GM23338 (cell line): ENCODE measurements at regions not wholly inside any gene's neighbourhood (a gene's known extent, or its start where the extent isn't known, plus 50 kb on each side); places are given as distances from the start of the nearest gene placed in this dataset.

ENCODE experiments used
- ATAC-seq: fragments of 200-7000 bp; cut with Tn5 transposase; 3 replicates; pipeline ENCODE4 v1.9.1; 2020
- DNase-seq: peaks from one replicate; pipeline ENCODE4 v3.0.0-alpha.2; 2015; ENCODE audit warnings: low spot score
- H2AFZ ChIP-seq: fragments of 200-600 bp; sonication (generic); 2 replicates; pipeline ENCODE4 v1.8.0; 2016; ENCODE audit warnings: antibody characterized with exemption, mild to moderate bottlenecking, moderate library complexity
- H3F3A ChIP-seq: fragments of 200-600 bp; sonication (generic); replicated peaks from 2 replicates; pipeline ENCODE4 v1.8.0; 2017; ENCODE audit warnings: antibody characterized with exemption, mixed run types, low read depth
- H3K27ac ChIP-seq: fragments of 200-600 bp; sonication (generic); 2 replicates; pipeline ENCODE4 v1.6.1; 2016; ENCODE audit warnings: low read depth
- H3K27me3 ChIP-seq: fragments of 200-600 bp; sonication (generic); 2 replicates; pipeline ENCODE4 v1.8.0; 2016; ENCODE audit warnings: mild to moderate bottlenecking, mixed run types, moderate library complexity; ENCODE audit not compliant: insufficient read depth
- H3K36me3 ChIP-seq: fragments of 200-600 bp; sonication (generic); 2 replicates; pipeline ENCODE4 v1.8.0; 2016; ENCODE audit warnings: mild to moderate bottlenecking; ENCODE audit not compliant: insufficient read depth
- H3K4me1 ChIP-seq: fragments of 200-600 bp; sonication (generic); 2 replicates; pipeline ENCODE4 v1.8.0; 2016; ENCODE audit warnings: mild to moderate bottlenecking, moderate library complexity; ENCODE audit not compliant: insufficient read depth
- H3K4me2 ChIP-seq: fragments of 200-600 bp; sonication (generic); 2 replicates; pipeline ENCODE4 v1.7.1; 2017; ENCODE audit warnings: mixed run types
- H3K4me3 ChIP-seq: fragments of 200-600 bp; sonication (generic); 2 replicates; pipeline ENCODE4 v1.6.1; 2016; ENCODE audit warnings: mixed run types
- H3K79me2 ChIP-seq: fragments of 200-600 bp; sonication (generic); replicated peaks from 2 replicates; pipeline ENCODE4 v1.8.0; 2017; ENCODE audit warnings: mild to moderate bottlenecking; ENCODE audit not compliant: insufficient read depth
- H3K9me2 ChIP-seq: fragments of 200-600 bp; sonication (generic); 2 replicates; pipeline ENCODE4 v1.8.0; 2017; ENCODE audit not compliant: insufficient read depth
- H4K20me1 ChIP-seq: fragments of 200-600 bp; sonication (generic); replicated peaks from 2 replicates; pipeline ENCODE4 v1.8.0; 2017; ENCODE audit warnings: mild to moderate bottlenecking; ENCODE audit not compliant: insufficient read depth
- H3K27ac Mint-ChIP-seq: 2 replicates; pipeline ENCODE4 v1.8.0; 2020; ENCODE audit warnings: inconsistent platforms, mild to moderate bottlenecking, moderate library complexity, mixed read lengths
- H3K27me3 Mint-ChIP-seq: 3 replicates; pipeline ENCODE4 v1.8.0; 2022; ENCODE audit warnings: low read depth, mild to moderate bottlenecking, moderate library complexity, mixed read lengths, inconsistent platforms; ENCODE audit not compliant: insufficient read depth, poor library complexity
- H3K36me3 Mint-ChIP-seq: 3 replicates; pipeline ENCODE4 v1.8.0; 2021; ENCODE audit warnings: low read depth, mild to moderate bottlenecking, inconsistent platforms, moderate library complexity, mixed read lengths
- H3K4me1 Mint-ChIP-seq: 3 replicates; pipeline ENCODE4 v1.8.0; 2020; ENCODE audit warnings: mild to moderate bottlenecking, inconsistent platforms, mixed read lengths
- H3K4me3 Mint-ChIP-seq: 3 replicates; pipeline ENCODE4 v1.8.0; 2021; ENCODE audit warnings: moderate library complexity, mild to moderate bottlenecking, inconsistent platforms, mixed read lengths
- H3K9me3 Mint-ChIP-seq: 3 replicates; pipeline ENCODE4 v1.8.0; 2020; ENCODE audit warnings: moderate library complexity, mild to moderate bottlenecking, inconsistent platforms, mixed read lengths
- CREB1 ChIP-seq: fragments of 250-450 bp; sonication (Bioruptor Pico); IDR thresholded peaks from 2 replicates; pipeline ENCODE4 v1.5.0; 2020; ENCODE audit warnings: low read depth, mild to moderate bottlenecking, moderate library complexity
- EZH2 ChIP-seq: fragments of 200-600 bp; sonication (generic); IDR thresholded peaks from one replicate; pipeline ENCODE4 v1.8.0; 2017; ENCODE audit warnings: antibody characterized with exemption, mild to moderate bottlenecking, low read depth; ENCODE audit not compliant: unreplicated experiment
- EZH2phosphoT487 ChIP-seq: fragments of 200-600 bp; sonication (generic); IDR thresholded peaks from one replicate; pipeline ENCODE4 v1.8.1; 2018; ENCODE audit warnings: antibody characterized with exemption; ENCODE audit not compliant: unreplicated experiment
- JUNB ChIP-seq: IDR thresholded peaks from one replicate; pipeline ENCODE4 v1.6.1; 2016; ENCODE audit warnings: antibody characterized with exemption; ENCODE audit not compliant: unreplicated experiment
- NANOG ChIP-seq: IDR thresholded peaks from 2 replicates; pipeline ENCODE4 v1.6.1; 2016; ENCODE audit warnings: antibody characterized with exemption, borderline replicate concordance
- POLR2AphosphoS5 ChIP-seq: IDR thresholded peaks from 2 replicates; pipeline ENCODE4 v1.6.1; 2016; ENCODE audit warnings: antibody characterized with exemption, low read depth
- REST ChIP-seq: IDR thresholded peaks from one replicate; pipeline ENCODE4 v1.6.1; 2018; ENCODE audit warnings: antibody characterized with exemption; ENCODE audit not compliant: unreplicated experiment
- STAT1 ChIP-seq: IDR thresholded peaks from one replicate; pipeline ENCODE4 v1.6.1; 2016; ENCODE audit warnings: antibody characterized with exemption; ENCODE audit not compliant: unreplicated experiment
- ZNF114 ChIP-seq: fragments of 250-450 bp; sonication (Bioruptor Pico); IDR thresholded peaks from 2 replicates; pipeline ENCODE4 v1.5.0; 2020; ENCODE audit warnings: mild to moderate bottlenecking, moderate library complexity
- ZNF331 ChIP-seq: fragments of 250-450 bp; sonication (Bioruptor Pico); IDR thresholded peaks from 2 replicates; pipeline ENCODE4 v1.5.0; 2020; ENCODE audit warnings: low read depth, mild to moderate bottlenecking, moderate library complexity
- ZNF462 ChIP-seq: fragments of 250-450 bp; sonication (Bioruptor Pico); IDR thresholded peaks from 2 replicates; pipeline ENCODE4 v1.5.0; 2020; ENCODE audit warnings: mild to moderate bottlenecking, moderate library complexity
- TF ChIP-seq, protein P1 (sequence below): IDR thresholded peaks from 2 replicates; pipeline ENCODE4 v1.6.1; 2016; ENCODE audit warnings: antibody characterized with exemption
- TF ChIP-seq, protein P2 (sequence below), 2 experiments: fragments of 200-600 bp in 1 of 2; sonication (generic) in 1 of 2; conservative IDR thresholded peaks; 2 replicates each; pipeline versions ENCODE4 v1.5.1 to v1.6.1; 2016 to 2017; ENCODE audit warnings: antibody characterized with exemption in 2 of 2, low read depth in 2 of 2, mild to moderate bottlenecking in 2 of 2, moderate library complexity in 1 of 2

DNA sequence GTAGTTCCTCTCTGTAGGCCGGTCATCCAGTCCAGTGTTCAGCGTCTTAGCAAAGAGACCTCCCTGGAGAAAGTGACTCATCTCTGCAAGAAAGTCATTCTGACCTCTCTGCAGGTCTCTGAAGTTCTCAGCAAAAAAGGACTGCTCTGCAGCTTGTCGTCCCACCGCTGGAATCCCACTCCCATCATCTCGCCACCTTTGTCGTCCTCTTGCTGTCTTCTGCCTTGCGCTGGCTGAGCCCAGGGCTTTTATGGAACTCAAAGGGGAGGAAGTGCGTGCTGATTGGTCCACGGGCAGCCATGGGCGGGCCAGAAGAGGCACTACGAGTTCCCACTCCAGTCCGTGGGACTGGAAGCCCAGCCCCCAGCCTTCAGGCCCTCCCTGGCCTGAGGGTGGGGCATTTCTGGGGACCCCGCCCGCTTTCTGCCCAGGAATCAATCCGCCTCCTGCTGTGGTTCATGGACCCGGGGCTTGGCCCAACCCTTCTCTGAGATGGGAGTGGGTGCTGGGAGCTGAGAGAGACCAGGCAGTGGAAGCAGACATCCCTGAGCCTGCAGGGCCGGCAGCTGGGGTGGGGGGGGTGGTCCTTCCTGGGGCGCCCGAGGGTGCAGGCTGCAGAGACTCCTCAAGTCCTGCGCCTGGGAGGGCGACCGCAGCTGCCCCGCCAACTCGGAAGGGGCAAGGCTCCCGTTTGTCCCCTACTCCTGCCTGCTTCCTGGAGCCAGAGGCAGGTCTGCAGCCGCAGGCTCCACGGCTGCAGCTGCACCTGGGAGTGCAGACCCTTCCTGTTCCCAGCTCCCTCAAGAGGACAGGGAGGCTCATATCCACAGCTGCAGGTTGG lies 660.7 kb upstream of the RAB6C start:
- Histone ChIP-seq H3K4me3 (no peak overlapping the region), H3K9me2 (0 out of 2 replicates have a peak, but pooled peaks cover 3% of the 10 kb centered on the region), H3K27ac (no peak overlapping the region), H3K79me2 (no peaks in the 10 kb centered on the region), H4K20me1 (no peaks in the 10 kb centered on the region), H3K4me2 (no peak overlapping the region), H3K4me1 (no peaks in the 10 kb centered on the region), H2AFZ (0 out of 2 replicates have a peak overlapping the region, but pooled peaks have one; percentile 28), H3K36me3 (no peaks in the 10 kb centered on the region), H3F3A (no peaks in the 10 kb centered on the region), H3K27me3 (no peaks in the 10 kb centered on the region)
- H3K4me3 Mint-ChIP-seq = no peak overlapping the region
- ATAC-seq (peak; percentile 55), DNase-seq (no peak)
- TF ChIP-seq CREB1 (no peak), REST (no peak), ZNF331 (CRISPR knock-in tag) (no peak), EZH2 (no peak), STAT1 (no peak), ZNF462 (CRISPR knock-in tag) (no peak), POLR2AphosphoS5 (no peak), JUNB (no peak), NANOG (no peak), EZH2phosphoT487 (no peak), ZNF114 (CRISPR knock-in tag) (no peak)
- TF ChIP-seq, protein P1, sequence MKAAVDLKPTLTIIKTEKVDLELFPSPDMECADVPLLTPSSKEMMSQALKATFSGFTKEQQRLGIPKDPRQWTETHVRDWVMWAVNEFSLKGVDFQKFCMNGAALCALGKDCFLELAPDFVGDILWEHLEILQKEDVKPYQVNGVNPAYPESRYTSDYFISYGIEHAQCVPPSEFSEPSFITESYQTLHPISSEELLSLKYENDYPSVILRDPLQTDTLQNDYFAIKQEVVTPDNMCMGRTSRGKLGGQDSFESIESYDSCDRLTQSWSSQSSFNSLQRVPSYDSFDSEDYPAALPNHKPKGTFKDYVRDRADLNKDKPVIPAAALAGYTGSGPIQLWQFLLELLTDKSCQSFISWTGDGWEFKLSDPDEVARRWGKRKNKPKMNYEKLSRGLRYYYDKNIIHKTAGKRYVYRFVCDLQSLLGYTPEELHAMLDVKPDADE = no peak
- TF ChIP-seq, protein P2, sequence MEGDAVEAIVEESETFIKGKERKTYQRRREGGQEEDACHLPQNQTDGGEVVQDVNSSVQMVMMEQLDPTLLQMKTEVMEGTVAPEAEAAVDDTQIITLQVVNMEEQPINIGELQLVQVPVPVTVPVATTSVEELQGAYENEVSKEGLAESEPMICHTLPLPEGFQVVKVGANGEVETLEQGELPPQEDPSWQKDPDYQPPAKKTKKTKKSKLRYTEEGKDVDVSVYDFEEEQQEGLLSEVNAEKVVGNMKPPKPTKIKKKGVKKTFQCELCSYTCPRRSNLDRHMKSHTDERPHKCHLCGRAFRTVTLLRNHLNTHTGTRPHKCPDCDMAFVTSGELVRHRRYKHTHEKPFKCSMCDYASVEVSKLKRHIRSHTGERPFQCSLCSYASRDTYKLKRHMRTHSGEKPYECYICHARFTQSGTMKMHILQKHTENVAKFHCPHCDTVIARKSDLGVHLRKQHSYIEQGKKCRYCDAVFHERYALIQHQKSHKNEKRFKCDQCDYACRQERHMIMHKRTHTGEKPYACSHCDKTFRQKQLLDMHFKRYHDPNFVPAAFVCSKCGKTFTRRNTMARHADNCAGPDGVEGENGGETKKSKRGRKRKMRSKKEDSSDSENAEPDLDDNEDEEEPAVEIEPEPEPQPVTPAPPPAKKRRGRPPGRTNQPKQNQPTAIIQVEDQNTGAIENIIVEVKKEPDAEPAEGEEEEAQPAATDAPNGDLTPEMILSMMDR (conservative IDR thresholded peaks at IDR 0.05; ENCODE audit: low read depth in 2 of 2) = no peak
- no peak overlapping the region for H3K27ac Mint-ChIP-seq
- H3K4me1 Mint-ChIP-seq = no peaks in the 10 kb centered on the region; the same call in 2 of the 3 replicates
- H3K36me3 Mint-ChIP-seq = peaks cover 4% of the 10 kb centered on the region; the same call in 1 of the 3 replicates
- peaks cover 8% of the 10 kb centered on the region for H3K27me3 Mint-ChIP-seq
- H3K9me3 Mint-ChIP-seq = peaks cover 5% of the 10 kb centered on the region
